NB4 (cell line): ENCODE measurements at regions not wholly inside any gene's neighbourhood (a gene's known extent, or its start where the extent isn't known, plus 50 kb on each side); places are given as distances from the start of the nearest gene placed in this dataset.

Source experiments
- CTCF ChIP-seq: IDR thresholded peaks from one replicate; pipeline ENCODE4 v1.5.1; 2012; ENCODE audit warnings: low read depth, low read length
- POLR2A ChIP-seq: IDR thresholded peaks from 2 replicates; pipeline ENCODE4 v1.6.1; 2011; ENCODE audit warnings: mild to moderate bottlenecking; ENCODE audit not compliant: insufficient read length; ENCODE audit errors: extremely low read depth

- TF ChIP-seq POLR2A (no peak), CTCF (no peak)
Observed at GRCh38 chr10:8280946-8281345, 226.5 kb downstream of the GATA3 start.
